ENCODE measurements at regions not wholly inside any gene's neighbourhood (a gene's known extent, or its start where the extent isn't known, plus 50 kb on each side); places are given as distances from the start of the nearest gene placed in this dataset.

DNA sequence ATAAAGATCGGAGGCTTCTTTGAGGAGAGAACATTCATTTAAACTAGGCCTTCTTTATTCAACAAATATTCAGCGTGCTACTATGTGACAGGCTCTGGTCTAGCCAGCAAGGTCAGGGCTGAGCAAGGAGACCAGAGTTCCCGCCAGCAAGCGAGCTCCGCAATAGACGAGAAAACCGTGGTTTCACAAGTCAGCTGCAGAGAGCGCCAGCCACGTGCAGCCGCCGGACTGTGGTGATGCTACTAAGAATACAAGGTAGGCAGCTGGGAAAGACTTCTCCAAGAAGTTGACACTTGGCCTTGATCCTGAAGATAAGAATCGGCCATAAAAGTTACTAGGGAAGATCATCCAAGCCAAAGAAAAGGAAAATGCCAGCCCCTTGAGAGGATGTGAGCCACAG, 533.7 kb upstream of the SALL3 start:
- DNase-seq (peak in 1 of 4 donors; percentile 62), ATAC-seq (no peak)
- Histone ChIP-seq H3K4me1 (no peaks in the 10 kb centered on the region), H3K27ac (no peak overlapping the region), H3K4me3 (no peak overlapping the region), H3K27me3 (no peaks in the 10 kb centered on the region), H3K36me3 (no peaks in the 10 kb centered on the region), H3K9me3 (no peaks in the 10 kb centered on the region)
- intact Hi-C loops (cut with DNase I): no loop called here
- TF ChIP-seq CTCF (IDR thresholded peaks at IDR 0.05): no peak

DNA sequence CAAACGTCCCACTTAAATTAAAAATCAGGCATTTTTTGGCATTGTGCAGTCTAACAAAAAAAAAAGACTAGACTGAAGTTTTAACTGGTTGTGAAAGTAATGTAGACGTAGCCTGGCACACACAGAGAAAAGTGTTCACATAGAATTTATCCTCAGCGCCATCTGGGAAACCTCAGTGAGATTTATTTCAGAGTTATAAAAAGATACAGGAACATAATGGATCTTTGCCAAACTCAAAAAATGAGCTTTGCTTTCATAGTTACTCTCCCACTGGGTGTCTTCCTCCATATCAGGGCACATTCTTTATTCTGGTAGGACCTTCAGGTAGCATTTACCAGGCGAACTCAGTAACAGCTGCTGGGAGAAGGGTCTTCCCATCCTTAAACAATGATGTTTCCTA, 532.4 kb upstream of the SALL3 start:
- H3K27ac ChIP-seq: no peak overlapping the region
- H3K36me3 ChIP-seq: no peaks in the 10 kb centered on the region
- TF ChIP-seq CTCF (IDR thresholded peaks at IDR 0.05): no peak
- H3K27me3 ChIP-seq: no peaks in the 10 kb centered on the region
- ATAC-seq: no peak
- no peaks in the 10 kb centered on the region for H3K4me1 ChIP-seq
- intact Hi-C loops (cut with DNase I): no loop called here
- no peak for DNase-seq
- no peak overlapping the region for H3K4me3 ChIP-seq
- H3K9me3 ChIP-seq: no peaks in the 10 kb centered on the region

DNA sequence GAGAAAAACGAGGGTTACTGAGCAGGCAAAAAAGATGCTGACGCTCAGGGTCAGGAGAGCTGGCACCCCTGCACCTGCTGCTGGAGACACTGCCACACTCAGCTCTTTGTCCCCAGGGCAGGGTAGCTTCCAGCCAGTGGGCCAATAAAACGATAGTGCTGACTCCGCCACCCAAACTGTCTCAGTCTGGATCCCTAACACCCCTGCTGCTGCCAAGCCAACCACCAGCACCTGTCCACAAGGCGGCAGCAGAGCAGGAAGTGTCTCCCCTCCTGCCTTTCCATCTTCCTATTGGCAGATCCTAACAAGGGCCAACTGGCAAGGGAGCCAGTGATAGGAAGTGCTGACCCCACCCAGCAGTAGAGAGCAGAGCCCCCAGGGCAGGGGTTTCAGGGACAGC, 531.5 kb upstream of the SALL3 start:
- Histone ChIP-seq H3K27ac (no peak overlapping the region), H3K9me3 (no peaks in the 10 kb centered on the region), H3K27me3 (no peaks in the 10 kb centered on the region), H3K36me3 (no peaks in the 10 kb centered on the region), H3K4me1 (no peaks in the 10 kb centered on the region), H3K4me3 (no peak overlapping the region)
- TF ChIP-seq CTCF (IDR thresholded peaks at IDR 0.05): no peak
- intact Hi-C loops (cut with DNase I): no loop called here
- ATAC-seq: no peak
- no peak for DNase-seq

GRCh38 chr18:78448591-78448990, 531.0 kb upstream of the SALL3 start:
- H3K4me3 ChIP-seq: no peak overlapping the region
- H3K27me3 ChIP-seq: no peaks in the 10 kb centered on the region
- no peaks in the 10 kb centered on the region for H3K9me3 ChIP-seq
- ATAC-seq: no peak
- intact Hi-C loops (cut with DNase I): no loop called here
- no peak for TF ChIP-seq CTCF (IDR thresholded peaks at IDR 0.05)
- no peak for DNase-seq
- H3K27ac ChIP-seq: no peak overlapping the region
- H3K4me1 ChIP-seq: no peaks in the 10 kb centered on the region
- no peaks in the 10 kb centered on the region for H3K36me3 ChIP-seq

- H3K27me3 ChIP-seq: no peaks in the 10 kb centered on the region
Observed at GRCh38 chr18:78454221-78454620, 525.4 kb upstream of the SALL3 start.

More at GRCh38 chr18:78454221-78454620, 525.4 kb upstream of the SALL3 start:
- peak; percentile 12 for ATAC-seq
- peak in 2 of 4 donors; percentile 26 to 48 for DNase-seq
- Histone ChIP-seq H3K9me3 (no peaks in the 10 kb centered on the region), H3K27ac (no peak overlapping the region), H3K4me1 (no peaks in the 10 kb centered on the region), H3K4me3 (no peak overlapping the region), H3K36me3 (no peaks in the 10 kb centered on the region)
- intact Hi-C loops (cut with DNase I): no loop called here
- no peak for TF ChIP-seq CTCF (IDR thresholded peaks at IDR 0.05)

Measured in left lung (tissue), 4 donors.